HG03575 (cell line): ENCODE measurements at regions not wholly inside any gene's neighbourhood (a gene's known extent, or its start where the extent isn't known, plus 50 kb on each side); places are given as distances from the start of the nearest gene placed in this dataset.
A peak's percentile ranks its signal among the peaks of the same experiment; 100 is the strongest.

Source experiments
- ATAC-seq: cut with Tn5 transposase; IDR thresholded peaks from one replicate; pipeline ENCODE4 v1.9.1; 2021; ENCODE audit not compliant: unreplicated experiment, insufficient number of reproducible peaks, low FRiP score; ENCODE audit errors: extremely low read depth

DNA sequence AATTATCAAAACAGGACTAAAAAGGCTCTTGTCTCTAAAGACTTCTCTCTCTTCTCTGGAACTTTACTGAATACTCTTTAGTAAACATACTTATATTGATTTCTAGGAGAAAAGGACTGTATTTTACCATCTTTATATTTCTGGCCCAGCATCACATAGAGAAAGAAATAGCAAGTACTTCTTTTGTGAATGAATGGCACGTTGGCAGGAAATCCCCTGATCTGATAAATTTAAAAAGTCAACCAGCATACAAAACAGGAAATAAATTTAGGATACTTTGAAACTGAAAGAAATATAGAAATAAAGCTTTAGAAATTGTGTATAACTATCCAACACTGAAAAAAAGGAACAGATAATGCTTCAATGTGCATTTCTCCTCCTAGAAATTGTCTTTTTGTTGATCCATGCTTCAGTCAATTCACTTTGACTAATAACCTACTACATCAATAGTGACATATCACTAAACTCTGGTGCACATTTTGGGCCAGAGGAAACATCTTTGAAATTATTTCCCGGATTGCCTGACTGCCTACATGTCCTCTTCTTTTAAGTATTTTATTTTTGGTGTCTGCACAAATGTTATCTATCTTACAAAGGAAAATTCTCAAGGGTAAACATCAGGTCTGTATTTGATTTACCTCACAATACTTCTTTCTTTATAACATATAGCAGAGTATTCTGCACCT, 183.5 kb upstream of the FSTL5 start:
- ATAC-seq: no peak

GRCh38 chr4:162343967-162344366, 180.2 kb upstream of the FSTL5 start:
- ATAC-seq: no peak

GRCh38 chr4:162341533-162341932, 177.7 kb upstream of the FSTL5 start:
- no peak for ATAC-seq

DNA sequence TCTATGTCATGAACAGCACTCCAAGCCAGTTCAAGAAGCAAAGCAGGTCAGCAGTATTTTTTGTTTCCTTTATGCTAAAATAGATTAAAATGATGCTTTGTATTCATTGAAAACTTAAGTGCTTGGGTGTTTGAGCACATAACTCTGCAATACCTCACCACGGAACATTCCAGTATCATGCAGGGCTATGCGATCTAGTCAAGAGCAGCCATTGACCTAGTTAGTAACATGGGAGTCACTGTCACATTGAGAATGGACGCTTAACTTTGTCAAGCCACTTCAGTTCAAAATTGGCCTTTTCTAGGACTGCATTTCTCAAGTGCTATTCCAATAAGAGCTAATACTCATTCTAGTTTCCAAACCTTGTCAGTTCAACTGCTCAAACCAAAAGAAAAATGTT, 160.1 kb upstream of the FSTL5 start:
- ATAC-seq: no peak

DNA sequence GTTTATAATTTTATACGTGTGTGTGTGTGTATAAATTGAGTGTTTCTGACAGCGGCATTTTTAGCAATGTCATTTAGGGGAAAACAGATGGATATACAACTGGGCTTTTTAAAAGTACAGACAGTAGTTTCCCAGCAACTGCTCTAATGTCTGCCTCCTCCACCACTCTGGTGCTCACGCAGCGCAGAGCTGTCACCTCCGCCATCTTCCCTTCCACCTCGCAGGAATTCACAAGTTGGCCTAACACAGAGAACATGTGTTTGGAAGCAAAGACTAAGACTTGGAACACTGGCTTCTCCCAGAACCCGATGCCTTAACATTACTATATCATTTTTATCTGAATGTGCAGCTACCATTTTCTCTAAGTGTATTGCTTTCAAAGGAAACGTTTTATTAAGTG, 158.3 kb upstream of the FSTL5 start:
- ATAC-seq: no peak

GRCh38 chr4:162285753-162286152, 122.0 kb upstream of the FSTL5 start:
- ATAC-seq: no peak

- ATAC-seq: no peak
Measured at GRCh38 chr4:162282684-162283083, 118.9 kb upstream of the FSTL5 start.

GRCh38 chr4:162274354-162274753, 110.6 kb upstream of the FSTL5 start:
- peak; percentile 85 for ATAC-seq

GRCh38 chr4:162272215-162272614, 108.4 kb upstream of the FSTL5 start:
- ATAC-seq: no peak

DNA sequence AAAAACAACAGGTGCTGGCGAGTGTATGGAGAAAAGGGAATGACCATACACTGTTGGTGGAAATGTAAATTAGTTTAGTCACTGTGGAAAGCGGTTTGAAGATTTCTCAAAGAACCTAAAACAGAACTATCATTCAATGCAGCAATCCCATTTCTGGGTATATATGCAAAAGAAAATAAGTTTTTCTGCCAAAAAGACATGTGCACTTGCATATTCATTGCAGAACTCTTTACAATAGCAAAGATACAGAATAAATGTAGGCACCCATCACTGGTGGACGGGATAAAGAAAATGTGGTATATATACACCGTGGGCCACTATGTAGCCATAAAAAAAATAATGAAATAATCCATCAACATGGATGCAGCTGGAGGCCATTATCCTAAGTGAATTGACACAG, 105.1 kb upstream of the FSTL5 start:
- ATAC-seq: no peak

GRCh38 chr4:162265802-162266201, 102.0 kb upstream of the FSTL5 start:
- ATAC-seq: no peak

DNA sequence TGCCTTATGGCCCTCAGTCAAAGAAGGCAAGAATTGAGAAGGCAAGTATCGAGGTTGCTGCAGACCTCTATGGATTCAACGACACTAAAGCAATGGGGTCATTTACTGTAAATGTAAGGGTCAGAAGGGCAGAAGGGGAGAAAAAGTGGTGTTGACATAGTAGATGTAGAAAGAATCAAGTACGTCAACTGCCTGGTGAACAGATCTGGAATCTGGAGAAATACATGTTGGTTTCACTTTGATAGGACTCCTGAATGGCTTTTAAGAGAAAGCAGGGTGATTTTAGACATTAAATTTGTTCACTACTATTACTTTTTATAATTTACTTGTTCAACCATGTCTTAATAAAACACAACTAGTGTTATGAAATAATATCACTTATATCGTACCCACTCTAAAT, 81.3 kb upstream of the FSTL5 start:
- no peak for ATAC-seq

DNA sequence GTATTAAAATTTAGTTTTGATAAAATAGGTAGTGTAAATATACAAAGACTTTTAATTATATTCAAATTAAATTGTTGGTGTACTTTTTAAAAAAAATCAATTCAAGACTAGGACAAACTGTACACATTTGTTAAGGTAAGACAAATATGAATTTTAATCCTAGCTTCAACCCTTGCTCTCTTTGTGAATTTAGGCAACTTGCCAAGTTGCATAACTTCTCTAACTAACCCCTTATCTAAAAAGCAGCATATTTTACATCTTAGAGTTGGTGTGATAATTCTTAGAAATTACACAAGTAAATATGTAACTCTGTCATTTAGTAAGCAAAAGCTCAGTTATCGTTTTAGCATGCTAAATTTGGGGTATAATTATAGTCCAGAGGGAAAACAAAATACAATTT, 78.1 kb upstream of the FSTL5 start:
- ATAC-seq: no peak

DNA sequence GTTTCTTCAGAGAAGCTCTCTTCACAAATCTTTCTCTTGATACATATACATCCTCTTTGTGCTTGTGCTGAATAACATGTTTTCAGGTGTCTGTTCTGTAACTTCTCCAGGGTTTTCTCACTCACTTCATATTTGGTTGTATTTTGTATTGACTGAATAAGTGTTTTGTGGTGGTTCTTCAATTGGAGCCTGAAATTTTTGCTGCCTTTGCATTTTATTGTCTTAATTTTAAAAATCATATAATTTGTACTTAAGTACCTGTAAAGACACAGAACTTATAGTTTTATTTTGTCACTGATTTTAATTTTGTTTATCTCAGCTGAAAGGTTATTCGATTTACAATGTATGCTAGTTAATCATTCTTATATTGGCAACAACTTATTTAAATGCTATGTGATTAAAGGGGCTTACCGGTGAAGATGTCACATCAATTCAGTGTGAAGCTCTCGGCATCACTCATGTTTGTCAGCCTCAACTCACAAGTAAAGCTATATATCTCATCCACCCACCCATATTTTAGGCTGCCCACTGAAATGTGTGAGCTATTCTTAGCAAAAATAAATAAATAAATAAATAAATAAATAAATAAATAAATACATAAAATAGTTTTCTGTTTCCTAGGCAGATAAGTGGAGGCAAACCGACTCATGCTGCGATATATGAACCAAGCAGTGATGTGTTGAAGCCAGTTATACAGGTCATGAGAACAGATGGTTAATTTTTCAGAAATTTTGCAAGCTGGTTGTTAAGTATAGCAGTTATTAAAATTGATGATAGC, 76.4 kb upstream of the FSTL5 start:
- no peak for ATAC-seq

DNA sequence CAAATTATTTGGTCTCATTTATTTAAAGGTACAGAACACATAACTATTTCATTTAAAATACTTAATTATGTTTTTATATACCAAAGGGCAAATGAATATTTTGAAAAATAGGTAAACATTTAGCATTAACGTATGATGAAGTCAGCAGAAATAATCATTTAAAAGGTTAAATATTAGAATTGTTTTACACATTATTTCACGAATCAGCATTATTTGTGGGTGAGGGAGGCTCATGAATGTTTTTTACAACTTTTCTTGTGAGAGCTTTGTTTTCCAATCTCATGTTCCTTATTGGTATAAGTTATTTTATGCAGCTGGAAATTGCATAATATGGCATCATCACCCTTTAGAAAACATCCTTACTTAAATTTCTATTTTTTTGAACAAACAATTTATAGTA, 73.9 kb upstream of the FSTL5 start:
- no peak for ATAC-seq

- ATAC-seq: no peak
Measured at GRCh38 chr4:162234595-162234994, 70.8 kb upstream of the FSTL5 start.

DNA sequence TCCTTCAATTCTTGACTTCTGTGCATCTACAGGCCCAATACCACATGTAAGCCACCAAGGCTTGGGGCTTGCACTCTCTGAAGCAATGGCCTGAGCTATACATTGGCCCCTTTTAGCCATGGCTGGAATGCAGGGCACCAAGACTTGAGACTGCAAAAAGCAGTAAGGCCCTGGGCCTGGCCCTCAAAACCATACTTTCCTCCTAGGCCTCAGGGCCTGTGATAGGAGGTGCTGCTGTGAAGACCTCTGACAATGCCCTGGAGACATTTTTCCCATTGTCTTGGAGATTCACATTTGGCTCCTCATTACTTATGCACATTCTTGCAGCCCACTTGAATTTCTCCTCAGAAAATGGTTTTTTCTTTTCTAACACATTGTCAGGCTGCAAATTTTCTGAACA, 68.5 kb upstream of the FSTL5 start:
- no peak for ATAC-seq

DNA sequence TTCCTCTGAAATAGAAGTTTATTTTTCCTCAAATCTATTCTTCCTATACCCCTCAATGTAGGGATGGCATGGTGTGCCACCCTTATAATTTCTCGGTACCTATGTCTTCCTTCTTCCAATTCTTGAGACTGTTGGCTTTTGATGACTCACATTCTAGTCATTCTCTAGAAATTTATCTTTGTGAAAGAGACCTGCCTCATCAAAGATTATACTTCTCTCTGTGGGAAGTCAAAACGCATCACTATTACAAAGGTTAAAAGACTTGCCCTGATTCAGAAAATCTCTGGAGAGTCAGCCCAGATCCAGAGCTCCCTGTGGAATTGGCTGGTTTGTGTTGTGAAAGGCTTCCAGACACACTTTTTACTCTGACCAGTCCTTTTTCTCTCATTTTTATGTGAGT, 65.9 kb upstream of the FSTL5 start:
- ATAC-seq: no peak

DNA sequence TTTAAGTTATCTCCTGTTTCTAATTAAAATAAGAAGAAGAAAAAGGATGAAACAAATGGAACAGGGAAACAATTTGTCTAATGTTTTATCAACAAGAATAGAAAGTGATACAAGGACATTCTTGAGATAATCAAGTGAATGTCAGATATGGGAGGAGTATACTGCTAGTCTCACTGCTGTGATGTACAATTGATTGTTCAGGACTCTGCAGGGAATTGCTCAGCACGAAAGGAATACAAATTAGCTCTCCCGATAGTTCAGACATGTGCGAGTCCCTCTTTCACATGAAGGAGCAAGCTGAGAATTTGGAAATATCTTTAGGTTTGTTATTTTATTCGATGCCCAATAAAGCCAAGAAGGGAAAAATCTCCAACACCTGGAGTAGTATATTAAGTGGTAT, 57.3 kb upstream of the FSTL5 start:
- no peak for ATAC-seq
